PC-9 (cell line): ENCODE measurements at regions not wholly inside any gene's neighbourhood (a gene's known extent, or its start where the extent isn't known, plus 50 kb on each side); places are given as distances from the start of the nearest gene placed in this dataset.

Experiments used
- CTCF ChIP-seq: fragments of 200-600 bp; sonication (generic); conservative IDR thresholded peaks from 2 replicates; pipeline ENCODE4 v1.6.1; 2017; ENCODE audit warnings: mixed run types, antibody characterized with exemption, mild to moderate bottlenecking, moderate library complexity
- EZH2 ChIP-seq: fragments of 200-600 bp; sonication (generic); IDR thresholded peaks from 2 replicates; pipeline ENCODE4 v1.8.0; 2017; ENCODE audit warnings: antibody characterized with exemption, low read depth

- TF ChIP-seq CTCF (no peak), EZH2 (no peak)
Observed at GRCh38 chr13:24096659-24097058, 63.9 kb upstream of the SPATA13 start.
